ENCODE measurements at regions not wholly inside any gene's neighbourhood (a gene's known extent, or its start where the extent isn't known, plus 50 kb on each side); places are given as distances from the start of the nearest gene placed in this dataset.

DNA sequence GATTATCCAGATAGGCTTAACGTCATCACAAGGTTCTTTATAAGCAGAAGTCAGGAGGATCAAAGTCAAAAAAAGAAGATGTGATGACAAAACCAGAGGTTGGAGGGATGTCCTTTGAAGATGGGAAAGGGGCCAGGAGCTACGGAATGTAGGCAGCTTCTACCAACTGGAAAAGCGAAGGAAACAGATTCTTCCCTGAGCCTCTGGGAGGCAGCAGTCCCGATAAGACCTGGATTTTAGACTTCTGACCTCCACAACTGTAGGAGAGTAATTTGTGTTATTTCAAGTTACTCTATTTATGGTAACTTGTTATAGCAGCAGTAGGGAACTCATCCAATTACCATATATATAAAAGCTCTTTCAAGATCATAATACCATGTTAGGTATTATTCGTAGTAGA lies 98.8 kb upstream of the MYCBP2 start:
- no peak for DNase-seq

GRCh38 chr13:77423296-77423695 lies 96.4 kb upstream of the MYCBP2 start:
- DNase-seq, result peak in 1 of 58 donors; percentile 0

GRCh38 chr13:77422724-77423123 lies 95.8 kb upstream of the MYCBP2 start:
- DNase-seq, result no peak

- no peak for DNase-seq
These were observed 91.0 kb upstream of the MYCBP2 start for GRCh38 chr13:77417897-77418296.

GRCh38 chr13:77416666-77417212 lies 89.8 kb upstream of the MYCBP2 start:
- no peak for DNase-seq

DNA sequence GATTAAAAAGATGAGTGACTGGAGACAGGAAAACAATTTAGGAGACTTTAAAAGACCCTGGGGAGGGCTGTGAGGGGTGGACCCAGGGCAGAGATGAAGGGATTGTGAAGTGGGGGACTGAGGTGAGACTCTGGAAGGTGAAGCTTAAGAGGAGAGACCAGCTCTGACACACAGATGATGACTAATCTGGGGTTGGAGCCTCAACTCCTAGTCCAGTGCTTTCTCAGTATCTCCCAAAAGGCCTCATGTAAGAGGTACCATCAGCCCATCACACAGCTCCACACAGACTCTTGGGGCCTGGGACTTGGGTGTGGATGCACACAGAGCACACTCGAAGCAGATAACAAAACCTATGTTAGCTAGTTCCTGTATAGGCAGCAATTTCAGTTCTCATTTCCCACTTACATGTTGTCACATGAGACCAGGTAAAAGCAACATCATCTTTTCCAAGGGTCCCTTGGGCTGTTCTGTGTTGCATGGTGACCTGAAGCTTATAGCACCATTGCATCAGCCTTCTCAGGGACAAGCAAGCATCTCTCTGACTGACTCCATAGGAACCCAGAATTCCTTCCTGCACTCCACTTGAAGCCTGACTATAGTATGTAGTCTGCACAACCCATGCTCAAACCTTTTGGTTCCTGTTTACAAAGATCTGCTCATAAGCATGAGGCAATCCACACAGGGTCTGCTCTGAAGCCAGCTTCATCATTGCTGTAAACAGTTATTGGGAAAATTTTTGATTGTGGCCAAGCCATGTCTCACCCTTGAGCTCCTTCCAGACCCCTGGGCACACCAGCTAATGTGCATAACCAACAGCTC lies 88.6 kb upstream of the MYCBP2 start:
- no peak for DNase-seq

DNA sequence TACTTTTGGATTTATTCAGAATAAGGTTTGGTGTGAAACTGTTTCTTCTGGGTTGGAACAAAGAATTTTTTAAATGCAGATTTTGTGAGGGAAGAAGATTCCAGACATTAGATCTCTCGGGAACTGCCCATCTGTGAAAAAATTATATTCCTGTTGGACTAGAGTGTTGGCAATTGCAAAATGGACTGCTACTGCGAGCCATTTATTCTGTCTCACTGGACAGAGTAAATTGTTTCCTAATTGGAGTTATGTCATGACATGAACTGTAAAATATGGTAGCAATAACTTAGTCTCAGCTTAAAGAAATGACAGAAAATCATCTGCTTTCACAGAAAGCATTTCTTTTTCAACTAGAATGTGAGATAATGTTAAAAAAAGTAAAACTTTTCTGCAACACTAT lies 86.0 kb upstream of the MYCBP2 start:
- no peak for DNase-seq

- no peak for DNase-seq
These were observed 85.3 kb upstream of the MYCBP2 start for GRCh38 chr13:77412116-77412635.

- DNase-seq, result no peak
These were observed 82.5 kb upstream of the MYCBP2 start for GRCh38 chr13:77409412-77409811.

GRCh38 chr13:77406644-77407440 lies 79.9 kb upstream of the MYCBP2 start:
- DNase-seq, result no peak

DNA sequence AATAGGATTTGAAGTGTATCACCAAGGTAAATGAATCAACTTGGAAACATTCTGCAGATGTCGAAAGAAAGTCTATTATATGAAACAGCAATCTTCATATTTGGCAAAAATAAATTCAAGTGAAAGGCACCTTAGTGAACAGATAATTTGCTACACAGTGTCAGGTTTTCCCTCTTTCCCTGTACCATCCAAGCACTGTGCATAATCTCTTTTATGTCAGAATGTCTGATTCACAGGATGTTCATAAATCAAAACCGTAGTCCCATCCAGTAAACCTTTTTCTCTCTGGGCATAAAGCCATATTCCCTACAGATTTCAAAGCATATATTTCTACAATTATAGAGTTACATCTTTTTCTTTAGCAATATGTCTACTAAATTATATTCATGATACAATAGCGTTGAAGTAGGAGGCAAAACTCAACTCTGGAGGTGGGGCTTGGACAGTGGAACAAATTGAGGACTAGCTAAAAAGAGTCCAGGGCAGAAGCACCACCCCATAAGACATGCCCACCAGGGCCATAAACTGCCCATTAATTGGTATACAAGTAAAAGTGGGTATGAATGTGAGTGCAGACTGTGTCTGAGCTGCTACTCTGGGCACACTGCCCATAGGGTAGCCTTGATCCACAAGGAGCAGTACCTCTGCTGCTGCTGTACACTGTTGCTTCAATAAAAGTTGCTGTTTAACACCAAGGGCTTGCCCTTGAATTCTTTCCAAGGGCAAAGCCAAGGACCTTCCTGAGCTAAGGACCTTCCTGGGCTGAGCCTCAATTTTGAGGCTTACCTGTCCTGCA lies 72.1 kb upstream of the MYCBP2 start:
- DNase-seq, result no peak

- no peak for DNase-seq
These were observed 70.7 kb upstream of the MYCBP2 start for GRCh38 chr13:77397636-77398035.

DNA sequence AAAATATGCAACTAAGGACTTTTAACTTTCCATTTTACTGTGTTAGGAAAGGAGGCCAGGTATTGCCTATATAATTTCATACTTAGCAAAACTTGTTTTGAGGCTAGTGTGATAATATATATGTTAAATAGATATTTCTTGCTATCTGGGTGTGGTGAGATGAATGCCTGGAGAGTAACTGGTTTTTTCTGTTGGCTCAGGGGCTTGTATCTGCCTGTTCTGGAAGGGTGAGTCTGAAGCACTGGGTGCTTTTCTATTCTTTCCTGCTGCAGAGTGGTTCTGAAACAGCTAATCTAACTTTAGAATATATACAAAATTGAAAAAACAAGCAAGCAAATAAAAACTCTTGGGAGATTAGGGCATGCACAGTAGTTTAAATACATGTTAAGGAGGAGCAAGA lies 64.6 kb upstream of the MYCBP2 start:
- DNase-seq, result no peak

- peak in 1 of 58 donors; percentile 20 for DNase-seq
These were observed 63.5 kb upstream of the MYCBP2 start for GRCh38 chr13:77390391-77390790.

- DNase-seq, result no peak
These were observed 62.7 kb upstream of the MYCBP2 start for GRCh38 chr13:77389625-77390000.

GRCh38 chr13:77388944-77389624 lies 62.2 kb upstream of the MYCBP2 start:
- peak in 20 of 58 donors; percentile 4 to 67 (median 30) for DNase-seq

- DNase-seq, result no peak
These were observed 60.8 kb upstream of the MYCBP2 start for GRCh38 chr13:77387607-77388200.

- no peak for DNase-seq
These were observed 60.1 kb upstream of the MYCBP2 start for GRCh38 chr13:77386880-77387606.

- DNase-seq, result no peak
These were observed 59.2 kb upstream of the MYCBP2 start for GRCh38 chr13:77386046-77386445.

DNA sequence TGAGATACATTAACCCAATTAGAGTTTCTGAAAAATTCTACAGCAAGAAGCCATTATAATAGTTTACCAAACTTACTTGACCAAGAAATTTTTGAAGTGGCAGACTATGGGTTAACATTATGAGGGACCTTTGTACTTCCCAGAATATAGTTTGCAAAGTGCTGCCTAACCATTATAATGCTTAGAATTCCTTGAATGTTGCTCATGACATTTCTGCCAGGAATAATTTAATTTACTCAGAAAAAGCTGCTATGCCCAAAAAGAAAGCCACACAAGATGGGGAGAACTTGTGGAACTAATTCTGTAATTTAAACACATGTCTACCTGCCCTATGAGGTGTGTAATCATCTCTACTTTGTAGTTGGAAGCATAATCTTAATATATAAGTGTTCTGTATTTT lies 58.1 kb upstream of the MYCBP2 start:
- no peak for DNase-seq

Measured in anterior cingulate cortex (tissue), 58 donors.